ENCODE measurements at regions not wholly inside any gene's neighbourhood (a gene's known extent, or its start where the extent isn't known, plus 50 kb on each side); places are given as distances from the start of the nearest gene placed in this dataset.

- CTCF ChIA-PET, result no interaction called here
- DNase-seq (ENCODE audit: extremely low spot score), result no peak
- POLR2A ChIA-PET, result no interaction called here
- TF ChIP-seq, protein P1, sequence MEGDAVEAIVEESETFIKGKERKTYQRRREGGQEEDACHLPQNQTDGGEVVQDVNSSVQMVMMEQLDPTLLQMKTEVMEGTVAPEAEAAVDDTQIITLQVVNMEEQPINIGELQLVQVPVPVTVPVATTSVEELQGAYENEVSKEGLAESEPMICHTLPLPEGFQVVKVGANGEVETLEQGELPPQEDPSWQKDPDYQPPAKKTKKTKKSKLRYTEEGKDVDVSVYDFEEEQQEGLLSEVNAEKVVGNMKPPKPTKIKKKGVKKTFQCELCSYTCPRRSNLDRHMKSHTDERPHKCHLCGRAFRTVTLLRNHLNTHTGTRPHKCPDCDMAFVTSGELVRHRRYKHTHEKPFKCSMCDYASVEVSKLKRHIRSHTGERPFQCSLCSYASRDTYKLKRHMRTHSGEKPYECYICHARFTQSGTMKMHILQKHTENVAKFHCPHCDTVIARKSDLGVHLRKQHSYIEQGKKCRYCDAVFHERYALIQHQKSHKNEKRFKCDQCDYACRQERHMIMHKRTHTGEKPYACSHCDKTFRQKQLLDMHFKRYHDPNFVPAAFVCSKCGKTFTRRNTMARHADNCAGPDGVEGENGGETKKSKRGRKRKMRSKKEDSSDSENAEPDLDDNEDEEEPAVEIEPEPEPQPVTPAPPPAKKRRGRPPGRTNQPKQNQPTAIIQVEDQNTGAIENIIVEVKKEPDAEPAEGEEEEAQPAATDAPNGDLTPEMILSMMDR (IDR thresholded peaks at IDR 0.05; ENCODE audit: control extremely low read depth, extremely low read depth, low read depth, missing control alignments), result no peak
Measured at GRCh38 chr7:52700349-52700748, 335.1 kb upstream of the POM121L12 start.

GRCh38 chr7:52695973-52696595, 339.3 kb upstream of the POM121L12 start:
- POLR2A ChIA-PET, result no interaction called here
- CTCF ChIA-PET, result no interaction called here
- TF ChIP-seq, protein P1 (IDR thresholded peaks at IDR 0.05; ENCODE audit: control extremely low read depth, extremely low read depth, low read depth, missing control alignments), result no peak
- DNase-seq (ENCODE audit: extremely low spot score), result no peak

DNA sequence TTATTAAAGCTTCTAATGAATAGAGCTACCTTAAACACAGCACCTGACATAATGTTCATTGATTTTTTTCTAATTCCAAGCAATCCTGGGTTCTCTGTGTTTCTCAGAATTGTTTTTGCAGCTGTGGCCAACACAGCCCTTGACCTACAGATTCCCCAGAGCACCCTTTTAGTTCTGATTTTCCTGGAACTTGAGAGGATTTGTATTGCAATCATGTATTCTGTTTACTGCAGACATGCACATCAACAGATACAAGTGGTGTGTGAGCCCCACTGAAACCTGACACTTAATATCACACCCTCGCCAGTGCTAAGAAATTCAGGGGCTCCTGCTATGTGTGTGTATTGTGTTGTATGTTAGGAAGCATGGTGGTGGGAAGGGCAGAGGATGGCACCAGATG, 344.2 kb upstream of the POM121L12 start:
- DNase-seq (ENCODE audit: extremely low spot score), result no peak
- POLR2A ChIA-PET, result no interaction called here
- CTCF ChIA-PET, result no interaction called here
- TF ChIP-seq, protein P1 (IDR thresholded peaks at IDR 0.05; ENCODE audit: control extremely low read depth, extremely low read depth, low read depth, missing control alignments), result no peak

DNA sequence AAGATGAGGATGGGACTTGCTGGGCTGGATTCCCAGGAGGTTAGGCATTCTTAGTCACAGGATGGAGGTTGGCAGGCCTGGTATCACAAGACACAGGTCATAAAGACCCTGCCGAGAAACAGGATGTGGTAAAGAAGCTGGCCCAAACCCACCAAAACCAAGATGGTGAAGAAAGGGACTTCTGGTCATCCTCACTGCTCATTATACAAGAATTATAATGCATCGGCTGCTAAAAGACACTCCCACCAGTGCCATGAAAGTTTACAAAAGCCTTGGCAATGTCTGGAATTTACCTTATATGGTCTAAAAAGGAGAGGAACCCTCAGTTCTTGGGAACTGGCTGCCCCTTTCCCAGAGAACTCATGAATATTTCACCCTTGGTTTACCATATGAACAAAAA, 345.5 kb upstream of the POM121L12 start:
- CTCF ChIA-PET, result no interaction called here
- no peak for DNase-seq (ENCODE audit: extremely low spot score)
- TF ChIP-seq, protein P1 (IDR thresholded peaks at IDR 0.05; ENCODE audit: control extremely low read depth, extremely low read depth, low read depth, missing control alignments), result no peak
- POLR2A ChIA-PET, result no interaction called here

- TF ChIP-seq, protein P1 (IDR thresholded peaks at IDR 0.05; ENCODE audit: control extremely low read depth, extremely low read depth, low read depth, missing control alignments), result no peak
- CTCF ChIA-PET, result no interaction called here
- no peak for DNase-seq (ENCODE audit: extremely low spot score)
- POLR2A ChIA-PET, result no interaction called here
Measured at GRCh38 chr7:52685333-52685732, 350.1 kb upstream of the POM121L12 start.

GRCh38 chr7:52684388-52684787, 351.0 kb upstream of the POM121L12 start:
- CTCF ChIA-PET, result no interaction called here
- no peak for DNase-seq (ENCODE audit: extremely low spot score)
- POLR2A ChIA-PET, result no interaction called here
- TF ChIP-seq, protein P1 (IDR thresholded peaks at IDR 0.05; ENCODE audit: control extremely low read depth, extremely low read depth, low read depth, missing control alignments), result no peak

- ChIA-PET CTCF (no interaction called here), POLR2A (no interaction called here)
- TF ChIP-seq, protein P1 (IDR thresholded peaks at IDR 0.05; ENCODE audit: control extremely low read depth, extremely low read depth, low read depth, missing control alignments), result no peak
- no peak for DNase-seq (ENCODE audit: extremely low spot score)
Measured at GRCh38 chr7:52682993-52683392, 352.4 kb upstream of the POM121L12 start.
